ENCODE measurements at regions not wholly inside any gene's neighbourhood (a gene's known extent, or its start where the extent isn't known, plus 50 kb on each side); places are given as distances from the start of the nearest gene placed in this dataset.

- TF ChIP-seq CTCF (conservative IDR thresholded peaks at IDR 0.05; ENCODE audit: control insufficient read depth, insufficient read depth, low read depth, low read length) = no peak
- peak; percentile 63 for DNase-seq (ENCODE audit: low read depth)
- H3K4me3 ChIP-seq (ENCODE audit: control insufficient read depth, low read depth, low read length) = no peak overlapping the region
These were observed 129.2 kb downstream of the MTX2 start for GRCh38 chr2:176398243-176399073.

DNA sequence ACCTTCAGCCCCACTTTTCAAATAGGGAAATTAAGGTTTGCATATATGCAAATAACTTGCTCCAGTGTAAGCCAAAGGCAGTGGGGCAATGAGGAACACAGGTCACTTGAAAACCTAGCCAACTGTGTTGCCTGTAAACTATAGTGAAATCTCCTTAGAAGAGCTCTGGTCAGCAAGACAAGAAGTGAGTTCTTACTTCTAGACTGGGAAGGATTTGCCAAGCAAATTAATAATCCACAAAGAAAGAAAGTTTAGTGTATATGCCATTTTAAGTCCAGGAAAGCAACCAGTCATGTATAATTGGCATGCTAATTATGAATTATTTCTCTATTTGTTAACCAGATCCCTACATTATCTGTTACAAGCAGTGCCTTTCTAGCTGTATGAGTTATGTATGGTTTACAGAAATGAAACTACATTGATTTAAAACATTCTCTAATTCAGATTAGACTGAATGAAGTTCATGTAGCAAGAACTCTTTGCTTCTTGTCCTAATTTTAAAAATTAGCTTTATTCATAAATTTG lies 129.9 kb downstream of the MTX2 start:
- H3K4me3 ChIP-seq (ENCODE audit: control insufficient read depth, low read depth, low read length) = no peak overlapping the region
- DNase-seq (ENCODE audit: low read depth) = no peak
- TF ChIP-seq CTCF (conservative IDR thresholded peaks at IDR 0.05; ENCODE audit: control insufficient read depth, insufficient read depth, low read depth, low read length) = no peak

- DNase-seq (ENCODE audit: low read depth) = no peak
- no peak overlapping the region for H3K4me3 ChIP-seq (ENCODE audit: control insufficient read depth, low read depth, low read length)
- TF ChIP-seq CTCF (conservative IDR thresholded peaks at IDR 0.05; ENCODE audit: control insufficient read depth, insufficient read depth, low read depth, low read length) = no peak
These were observed 136.2 kb downstream of the MTX2 start for GRCh38 chr2:176405477-176405876.

DNA sequence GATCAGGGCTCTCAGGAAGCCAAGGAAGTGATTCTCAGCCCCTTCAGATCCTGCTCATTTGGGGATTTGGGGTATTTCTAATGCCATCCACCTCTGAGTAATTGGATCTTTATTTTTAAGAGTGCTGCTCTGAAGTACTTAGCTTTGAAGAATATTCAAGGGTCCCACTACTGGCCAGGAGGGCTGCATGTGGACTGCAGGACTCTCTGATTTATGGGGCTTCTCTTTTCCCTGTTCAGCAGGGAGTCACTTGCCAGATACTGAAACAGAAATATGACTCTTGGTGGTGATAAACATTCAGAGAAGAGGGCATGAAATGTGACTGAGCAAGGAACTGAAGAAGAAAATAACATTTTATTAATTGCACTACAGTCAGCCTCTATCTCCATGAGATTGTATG lies 138.5 kb downstream of the MTX2 start:
- DNase-seq (ENCODE audit: low read depth) = no peak
- no peak overlapping the region for H3K4me3 ChIP-seq (ENCODE audit: control insufficient read depth, low read depth, low read length)
- no peak for TF ChIP-seq CTCF (conservative IDR thresholded peaks at IDR 0.05; ENCODE audit: control insufficient read depth, insufficient read depth, low read depth, low read length)

- TF ChIP-seq CTCF (conservative IDR thresholded peaks at IDR 0.05; ENCODE audit: control insufficient read depth, insufficient read depth, low read depth, low read length) = no peak
- DNase-seq (ENCODE audit: low read depth) = peak; percentile 24
- no peak overlapping the region for H3K4me3 ChIP-seq (ENCODE audit: control insufficient read depth, low read depth, low read length)
These were observed 140.4 kb downstream of the MTX2 start for GRCh38 chr2:176409671-176410070.

- TF ChIP-seq CTCF (conservative IDR thresholded peaks at IDR 0.05; ENCODE audit: control insufficient read depth, insufficient read depth, low read depth, low read length) = no peak
- no peak for DNase-seq (ENCODE audit: low read depth)
- no peak overlapping the region for H3K4me3 ChIP-seq (ENCODE audit: control insufficient read depth, low read depth, low read length)
These were observed 142.9 kb downstream of the MTX2 start for GRCh38 chr2:176412136-176412535.
